Uterus (tissue), 3 donors: ENCODE measurements at regions not wholly inside any gene's neighbourhood (a gene's known extent, or its start where the extent isn't known, plus 50 kb on each side); places are given as distances from the start of the nearest gene placed in this dataset.
A peak's percentile ranks its signal among the peaks of the same experiment; 100 is the strongest.

Experiments
- DNase-seq, 2 donors: peaks; one replicate each; pipeline ENCODE4 v3.0.0-alpha.2; 2019 to 2020
- H3K27ac ChIP-seq, 2 donors: fragments of 200-600 bp; sonication (generic); 1 replicate in 1 of 2; 2 replicates in 1 of 2; pipeline ENCODE4 v1.5.1; 2016 to 2018
- H3K27me3 ChIP-seq, 2 donors: fragments of 200-600 bp; sonication (generic); one replicate each; pipeline ENCODE4 v1.5.1; 2018 to 2019; ENCODE audit warnings: control low read depth in 1 of 2
- H3K36me3 ChIP-seq, 2 donors: fragments of 200-600 bp; sonication (generic); one replicate each; pipeline ENCODE4 v1.5.1; 2019; ENCODE audit warnings: control low read depth in 1 of 2
- H3K4me1 ChIP-seq, 2 donors: fragments of 200-600 bp; sonication (generic); one replicate each; pipeline ENCODE4 v1.5.1; 2018 to 2019; ENCODE audit warnings: control low read depth in 1 of 2
- H3K4me3 ChIP-seq, 2 donors: fragments of 200-600 bp; sonication (generic); 1 replicate in 1 of 2; 2 replicates in 1 of 2; pipeline ENCODE4 v1.5.1; 2018 to 2019; ENCODE audit warnings: mild to moderate bottlenecking in 1 of 2
- H3K9me3 ChIP-seq, 2 donors: fragments of 200-600 bp; sonication (generic); one replicate each; pipeline ENCODE4 v1.5.1; 2019; ENCODE audit warnings: control low read depth in 1 of 2
- CTCF ChIP-seq, 4 experiments: fragments of 200-600 bp in 2 of 4; fragments of 450-650 bp in 2 of 4; sonication (generic) in 2 of 4; IDR thresholded peaks; one replicate each; pipeline ENCODE4 v1.5.1; 2016 to 2019; ENCODE audit warnings: antibody characterized with exemption in 4 of 4, mild to moderate bottlenecking in 2 of 4, moderate library complexity in 1 of 4
- POLR2A ChIP-seq, 2 donors: fragments of 450-650 bp; IDR thresholded peaks; one replicate each; pipeline ENCODE4 v1.6.1; 2016; ENCODE audit warnings: antibody characterized with exemption in 2 of 2, mild to moderate bottlenecking in 1 of 2, moderate library complexity in 1 of 2
- intact Hi-C: fragments of 100-400 bp; cut with DNase I; formaldehyde crosslinking; loops from one replicate; pipeline ENCODE4 v1.15.1; 2023; ENCODE audit warnings: low total_unique reads
- donor health status: DM: yes; HTN: yes; CAD: no.

- no peaks in the 10 kb centered on the region for H3K27me3 ChIP-seq
- no peaks in the 10 kb centered on the region for H3K4me1 ChIP-seq
- peak overlapping the region in 1 of 2 donors; percentile 23 for H3K27ac ChIP-seq
- H3K36me3 ChIP-seq: no peaks in the 10 kb centered on the region
- intact Hi-C loops: no loop called here
- TF ChIP-seq POLR2A (IDR thresholded peaks at IDR 0.05) (no peak), CTCF (IDR thresholded peaks at IDR 0.05) (no peak)
- no peak for DNase-seq
- H3K9me3 ChIP-seq: no peaks in the 10 kb centered on the region
- no peak overlapping the region for H3K4me3 ChIP-seq
Measured at GRCh38 chr1:203985676-203986075, 87.2 kb upstream of the SOX13 start.

GRCh38 chr1:203986887-203987461, 85.9 kb upstream of the SOX13 start:
- Histone ChIP-seq H3K27ac (peak overlapping the region in 1 of 2 donors; percentile 10), H3K4me1 (no peaks in the 10 kb centered on the region), H3K27me3 (no peaks in the 10 kb centered on the region), H3K4me3 (no peak overlapping the region), H3K9me3 (no peaks in the 10 kb centered on the region), H3K36me3 (no peaks in the 10 kb centered on the region)
- TF ChIP-seq POLR2A (IDR thresholded peaks at IDR 0.05) (no peak), CTCF (IDR thresholded peaks at IDR 0.05) (no peak)
- intact Hi-C loops: no loop called here
- DNase-seq: no peak

GRCh38 chr1:203990118-203990517, 82.8 kb upstream of the SOX13 start:
- no peak overlapping the region for H3K27ac ChIP-seq
- intact Hi-C loops: no loop called here

GRCh38 chr1:203992440-203992839, 80.5 kb upstream of the SOX13 start:
- no peak overlapping the region for H3K4me3 ChIP-seq

More at GRCh38 chr1:203990118-203990517, 82.8 kb upstream of the SOX13 start:
- no peaks in the 10 kb centered on the region for H3K36me3 ChIP-seq
- H3K4me1 ChIP-seq: no peaks in the 10 kb centered on the region
- TF ChIP-seq POLR2A (IDR thresholded peaks at IDR 0.05): no peak
- no peak for TF ChIP-seq CTCF (IDR thresholded peaks at IDR 0.05)
- no peaks in the 10 kb centered on the region for H3K9me3 ChIP-seq
- no peaks in the 10 kb centered on the region for H3K27me3 ChIP-seq
- H3K4me3 ChIP-seq: no peak overlapping the region
- no peak for DNase-seq

GRCh38 chr1:203993256-203993655, 79.7 kb upstream of the SOX13 start:
- Histone ChIP-seq H3K4me3 (no peak overlapping the region), H3K27me3 (no peaks in the 10 kb centered on the region), H3K27ac (no peak overlapping the region), H3K4me1 (no peaks in the 10 kb centered on the region), H3K36me3 (no peaks in the 10 kb centered on the region), H3K9me3 (no peaks in the 10 kb centered on the region)
- intact Hi-C loops: no loop called here
- no peak for DNase-seq
- TF ChIP-seq POLR2A (IDR thresholded peaks at IDR 0.05) (no peak), CTCF (IDR thresholded peaks at IDR 0.05) (no peak)

More at GRCh38 chr1:203992440-203992839, 80.5 kb upstream of the SOX13 start:
- H3K9me3 ChIP-seq: no peaks in the 10 kb centered on the region
- intact Hi-C loops: no loop called here
- H3K27ac ChIP-seq: no peak overlapping the region
- no peaks in the 10 kb centered on the region for H3K4me1 ChIP-seq
- H3K36me3 ChIP-seq: no peaks in the 10 kb centered on the region
- H3K27me3 ChIP-seq: no peaks in the 10 kb centered on the region
- TF ChIP-seq CTCF (IDR thresholded peaks at IDR 0.05) (no peak), POLR2A (IDR thresholded peaks at IDR 0.05) (no peak)
- no peak for DNase-seq
